ENCODE measurements at regions not wholly inside any gene's neighbourhood (a gene's known extent, or its start where the extent isn't known, plus 50 kb on each side); places are given as distances from the start of the nearest gene placed in this dataset.

GRCh38 chr12:126895951-126896913 is 1370.7 kb upstream of the TMEM132C start:
- Histone ChIP-seq H3K4me3 (no peak overlapping the region), H3K36me3 (no peaks in the 10 kb centered on the region), H3K4me1 (no peaks in the 10 kb centered on the region), H3K27ac (no peak overlapping the region), H3K9me3 (no peaks in the 10 kb centered on the region), H3K27me3 (no peaks in the 10 kb centered on the region)
- TF ChIP-seq POLR2A (IDR thresholded peaks at IDR 0.05) (no peak), CTCF (IDR thresholded peaks at IDR 0.05) (no peak)
- no peak for DNase-seq

GRCh38 chr12:126897102-126897501 is 1369.9 kb upstream of the TMEM132C start:
- H3K27me3 ChIP-seq, result no peaks in the 10 kb centered on the region
- no peak overlapping the region for H3K27ac ChIP-seq
- no peaks in the 10 kb centered on the region for H3K4me1 ChIP-seq
- TF ChIP-seq CTCF (IDR thresholded peaks at IDR 0.05) (no peak), POLR2A (IDR thresholded peaks at IDR 0.05) (no peak)
- no peaks in the 10 kb centered on the region for H3K9me3 ChIP-seq
- no peaks in the 10 kb centered on the region for H3K36me3 ChIP-seq
- DNase-seq, result no peak
- no peak overlapping the region for H3K4me3 ChIP-seq

GRCh38 chr12:126897778-126898177 is 1369.2 kb upstream of the TMEM132C start:
- no peak for DNase-seq
- Histone ChIP-seq H3K9me3 (no peaks in the 10 kb centered on the region), H3K27me3 (no peaks in the 10 kb centered on the region), H3K36me3 (no peaks in the 10 kb centered on the region), H3K4me3 (no peak overlapping the region), H3K4me1 (no peaks in the 10 kb centered on the region), H3K27ac (no peak overlapping the region)
- no peak for TF ChIP-seq CTCF (IDR thresholded peaks at IDR 0.05)
- TF ChIP-seq POLR2A (IDR thresholded peaks at IDR 0.05), result no peak

GRCh38 chr12:126898562-126898961 is 1368.4 kb upstream of the TMEM132C start:
- no peak overlapping the region for H3K4me3 ChIP-seq
- no peaks in the 10 kb centered on the region for H3K36me3 ChIP-seq
- no peak overlapping the region for H3K27ac ChIP-seq
- no peaks in the 10 kb centered on the region for H3K9me3 ChIP-seq
- no peaks in the 10 kb centered on the region for H3K4me1 ChIP-seq
- DNase-seq, result no peak
- no peaks in the 10 kb centered on the region for H3K27me3 ChIP-seq
- TF ChIP-seq POLR2A (IDR thresholded peaks at IDR 0.05), result no peak
- no peak for TF ChIP-seq CTCF (IDR thresholded peaks at IDR 0.05)

- DNase-seq, result no peak
- H3K4me1 ChIP-seq, result no peaks in the 10 kb centered on the region
- H3K36me3 ChIP-seq, result no peaks in the 10 kb centered on the region
- no peaks in the 10 kb centered on the region for H3K27me3 ChIP-seq
- TF ChIP-seq CTCF (IDR thresholded peaks at IDR 0.05) (no peak), POLR2A (IDR thresholded peaks at IDR 0.05) (no peak)
- no peak overlapping the region for H3K4me3 ChIP-seq
- no peak overlapping the region for H3K27ac ChIP-seq
- no peaks in the 10 kb centered on the region for H3K9me3 ChIP-seq
Observed at GRCh38 chr12:126899926-126900792, 1366.8 kb upstream of the TMEM132C start.
